Ascending aorta (tissue), 2 donors: ENCODE measurements at regions not wholly inside any gene's neighbourhood (a gene's known extent, or its start where the extent isn't known, plus 50 kb on each side); places are given as distances from the start of the nearest gene placed in this dataset.

Experiments used
- DNase-seq, 2 donors: peaks; one replicate each; pipeline ENCODE4 v3.0.0-alpha.2; 2019; ENCODE audit warnings: low spot score in 2 of 2
- H3K27ac ChIP-seq, 2 donors: fragments of 200-600 bp; sonication (generic); one replicate each; pipeline ENCODE4 v1.5.1; 2016 to 2017; ENCODE audit warnings: mild to moderate bottlenecking in 1 of 2
- H3K27me3 ChIP-seq: fragments of 200-600 bp; sonication (generic); one replicate; pipeline ENCODE4 v1.5.1; 2017
- H3K36me3 ChIP-seq, 2 donors: fragments of 200-600 bp; sonication (generic); one replicate each; pipeline ENCODE4 v1.5.1; 2016
- H3K4me1 ChIP-seq, 2 donors: fragments of 200-600 bp; sonication (generic); one replicate each; pipeline ENCODE4 v1.5.1; 2016 to 2017; ENCODE audit warnings: mild to moderate bottlenecking in 1 of 2
- H3K4me3 ChIP-seq, 2 donors: fragments of 200-600 bp; sonication (generic); one replicate each; pipeline ENCODE4 v1.5.1; 2016 to 2017; ENCODE audit warnings: mild to moderate bottlenecking in 1 of 2
- H3K9me3 ChIP-seq, 2 donors: fragments of 200-600 bp; sonication (generic); one replicate each; pipeline ENCODE4 v1.5.1; 2016
- intact Hi-C: fragments of 100-400 bp; cut with DNase I; formaldehyde crosslinking; loops from one replicate; pipeline ENCODE4 v1.15.1; 2023
- TF ChIP-seq, protein P1 (sequence below), 3 experiments: fragments of 200-600 bp in 2 of 3; fragments of 450-650 bp in 1 of 3; sonication (generic) in 2 of 3; IDR thresholded peaks; one replicate each; pipeline ENCODE4 v1.5.1; 2016 to 2019; ENCODE audit warnings: antibody characterized with exemption in 3 of 3, mild to moderate bottlenecking in 1 of 3, moderate library complexity in 1 of 3

DNA sequence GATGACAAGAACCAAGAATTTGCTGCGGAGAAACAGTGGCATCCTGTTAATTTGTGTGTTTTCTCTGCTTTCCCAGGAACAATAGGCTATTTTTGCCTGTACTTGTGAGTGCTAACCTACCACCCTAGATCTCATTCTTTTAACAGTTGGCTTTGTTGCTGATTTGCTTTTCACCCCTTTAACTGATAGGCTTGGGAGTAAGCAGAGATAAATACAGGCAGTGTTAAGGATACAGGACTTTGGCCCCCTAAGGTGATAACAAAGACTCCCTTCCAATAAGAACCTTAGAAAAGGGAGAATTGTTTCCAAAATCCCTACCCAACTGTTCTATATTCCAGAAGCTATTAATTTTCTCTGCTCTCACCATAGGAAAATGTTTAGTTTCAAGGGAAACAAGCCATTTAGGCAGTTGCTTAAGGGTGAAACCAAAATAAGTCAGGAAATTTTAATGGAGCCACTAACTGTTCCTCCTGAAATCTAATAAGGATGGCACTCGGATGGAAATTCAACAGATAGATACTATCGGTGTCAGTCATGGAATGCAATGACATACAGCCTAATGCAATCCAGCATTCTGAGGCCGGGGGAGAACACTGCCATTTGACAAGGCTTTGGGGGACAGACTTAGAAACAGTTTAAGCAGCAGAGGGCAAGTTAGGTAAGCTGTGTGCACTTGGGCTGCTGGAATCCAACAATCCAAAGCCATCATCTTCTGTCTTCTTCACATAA is 238.8 kb downstream of the RNF152 start:
- TF ChIP-seq, protein P1, sequence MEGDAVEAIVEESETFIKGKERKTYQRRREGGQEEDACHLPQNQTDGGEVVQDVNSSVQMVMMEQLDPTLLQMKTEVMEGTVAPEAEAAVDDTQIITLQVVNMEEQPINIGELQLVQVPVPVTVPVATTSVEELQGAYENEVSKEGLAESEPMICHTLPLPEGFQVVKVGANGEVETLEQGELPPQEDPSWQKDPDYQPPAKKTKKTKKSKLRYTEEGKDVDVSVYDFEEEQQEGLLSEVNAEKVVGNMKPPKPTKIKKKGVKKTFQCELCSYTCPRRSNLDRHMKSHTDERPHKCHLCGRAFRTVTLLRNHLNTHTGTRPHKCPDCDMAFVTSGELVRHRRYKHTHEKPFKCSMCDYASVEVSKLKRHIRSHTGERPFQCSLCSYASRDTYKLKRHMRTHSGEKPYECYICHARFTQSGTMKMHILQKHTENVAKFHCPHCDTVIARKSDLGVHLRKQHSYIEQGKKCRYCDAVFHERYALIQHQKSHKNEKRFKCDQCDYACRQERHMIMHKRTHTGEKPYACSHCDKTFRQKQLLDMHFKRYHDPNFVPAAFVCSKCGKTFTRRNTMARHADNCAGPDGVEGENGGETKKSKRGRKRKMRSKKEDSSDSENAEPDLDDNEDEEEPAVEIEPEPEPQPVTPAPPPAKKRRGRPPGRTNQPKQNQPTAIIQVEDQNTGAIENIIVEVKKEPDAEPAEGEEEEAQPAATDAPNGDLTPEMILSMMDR (IDR thresholded peaks at IDR 0.05): no peak
- DNase-seq: no peak
- H3K27ac ChIP-seq: no peak overlapping the region
- H3K36me3 ChIP-seq: no peaks in the 10 kb centered on the region
- H3K4me1 ChIP-seq: no peaks in the 10 kb centered on the region
- no peaks in the 10 kb centered on the region for H3K9me3 ChIP-seq
- H3K27me3 ChIP-seq: no peaks in the 10 kb centered on the region
- no peak overlapping the region for H3K4me3 ChIP-seq
- intact Hi-C loops: no loop called here

DNA sequence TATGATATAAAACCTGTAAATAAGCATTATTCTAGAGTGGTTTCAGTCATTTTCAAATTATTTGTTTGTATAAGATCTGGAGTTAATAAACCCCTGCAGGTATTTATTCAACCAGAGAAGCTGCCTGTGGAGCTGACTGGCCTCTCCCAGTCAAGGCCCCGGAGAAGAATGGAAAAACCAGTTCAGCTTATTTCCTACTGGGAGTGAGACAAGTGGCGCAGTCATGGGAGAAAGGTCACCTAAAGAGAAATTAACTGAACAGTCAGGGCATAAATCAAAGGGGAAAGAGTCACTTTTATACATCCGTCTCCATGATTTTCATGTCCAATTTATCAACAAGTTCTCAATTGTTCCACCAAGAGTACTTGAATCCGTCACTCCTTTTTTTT is 240.9 kb downstream of the RNF152 start:
- intact Hi-C loops: no loop called here

DNA sequence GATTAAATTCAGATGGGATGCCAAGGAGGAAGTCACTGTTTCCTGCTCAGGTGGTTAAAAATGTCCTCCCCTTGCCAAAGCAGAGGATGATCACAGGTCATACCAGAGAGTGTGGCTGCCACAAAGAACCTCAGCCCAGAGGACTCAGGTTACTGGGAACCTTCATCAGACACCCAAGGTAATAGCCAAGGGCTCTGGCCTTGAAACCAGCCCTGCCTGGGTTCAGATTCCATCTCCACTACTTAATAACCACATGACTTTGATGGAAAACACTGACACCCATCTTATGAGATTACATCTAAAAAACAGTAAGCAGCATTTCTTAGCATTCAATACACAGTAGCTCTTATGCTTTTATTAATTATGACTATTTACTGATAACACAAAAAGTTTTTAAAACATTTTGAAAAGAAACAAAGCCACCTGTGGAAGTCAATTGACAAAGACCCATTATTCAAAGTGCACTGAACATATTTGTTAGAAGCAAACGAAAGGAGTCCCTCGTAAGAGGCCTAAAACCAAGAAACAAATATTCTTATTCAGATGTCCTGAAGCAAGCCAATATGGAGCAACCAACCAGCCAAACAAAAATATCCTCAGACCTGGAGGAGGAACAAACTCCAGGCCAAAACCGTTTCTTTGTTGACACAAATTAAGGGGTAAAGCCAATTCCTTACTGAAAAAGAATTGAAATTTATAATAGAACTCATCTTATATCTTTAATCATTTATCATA is 241.5 kb downstream of the RNF152 start:
- H3K27me3 ChIP-seq: no peaks in the 10 kb centered on the region
- no peak overlapping the region for H3K4me3 ChIP-seq
- no peak overlapping the region for H3K27ac ChIP-seq
- intact Hi-C loops: no loop called here
- H3K4me1 ChIP-seq: no peaks in the 10 kb centered on the region
- H3K9me3 ChIP-seq: no peaks in the 10 kb centered on the region
- DNase-seq: no peak
- no peaks in the 10 kb centered on the region for H3K36me3 ChIP-seq
- TF ChIP-seq, protein P1 (IDR thresholded peaks at IDR 0.05): no peak

More for the DNA sequence above, 240.9 kb downstream of the RNF152 start:
- no peak for DNase-seq
- H3K36me3 ChIP-seq: no peaks in the 10 kb centered on the region
- H3K4me1 ChIP-seq: no peaks in the 10 kb centered on the region
- TF ChIP-seq, protein P1 (IDR thresholded peaks at IDR 0.05): no peak
- no peak overlapping the region for H3K4me3 ChIP-seq
- no peaks in the 10 kb centered on the region for H3K9me3 ChIP-seq
- H3K27me3 ChIP-seq: no peaks in the 10 kb centered on the region
- no peak overlapping the region for H3K27ac ChIP-seq

DNA sequence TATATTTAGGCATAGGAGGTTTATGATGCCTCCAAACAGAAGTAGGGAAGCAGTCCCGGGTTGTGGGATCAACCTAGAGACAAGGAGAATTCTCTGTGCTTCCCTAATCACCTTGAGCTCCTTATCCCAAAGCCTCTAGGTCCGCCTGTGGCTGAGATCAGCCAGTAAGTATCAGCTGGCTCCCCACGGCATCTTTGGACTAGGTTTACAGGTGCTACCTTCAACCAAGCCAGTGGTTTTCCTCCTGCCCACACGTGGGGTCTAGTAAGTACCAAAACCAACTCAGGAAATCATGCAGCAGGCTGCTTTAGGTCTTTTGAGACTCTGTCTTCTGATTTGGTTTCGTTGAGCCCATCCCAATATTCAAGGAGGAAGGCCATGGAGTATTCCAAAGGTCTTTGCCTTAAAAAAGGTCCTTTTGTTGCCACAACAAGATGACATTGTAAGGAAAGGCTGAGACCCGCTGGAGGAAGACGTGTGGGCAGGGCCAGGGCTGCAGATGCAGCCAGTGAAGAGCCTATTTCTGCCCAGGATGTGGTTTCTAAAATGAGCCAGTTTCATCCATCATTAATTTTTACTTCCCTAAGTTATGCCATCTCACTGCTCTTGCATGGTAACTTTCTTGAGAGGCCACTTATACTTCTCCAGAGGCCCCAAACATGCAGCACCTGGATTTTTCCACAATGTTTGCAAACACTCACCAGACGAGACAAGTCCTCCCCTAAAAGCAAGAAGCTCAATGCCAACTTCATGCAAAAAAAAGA is 248.7 kb downstream of the RNF152 start:
- Histone ChIP-seq H3K27me3 (no peaks in the 10 kb centered on the region), H3K4me3 (no peak overlapping the region), H3K9me3 (no peaks in the 10 kb centered on the region), H3K4me1 (no peaks in the 10 kb centered on the region), H3K27ac (no peak overlapping the region), H3K36me3 (no peaks in the 10 kb centered on the region)
- TF ChIP-seq, protein P1 (IDR thresholded peaks at IDR 0.05): no peak
- no peak for DNase-seq
- intact Hi-C loops: no loop called here

DNA sequence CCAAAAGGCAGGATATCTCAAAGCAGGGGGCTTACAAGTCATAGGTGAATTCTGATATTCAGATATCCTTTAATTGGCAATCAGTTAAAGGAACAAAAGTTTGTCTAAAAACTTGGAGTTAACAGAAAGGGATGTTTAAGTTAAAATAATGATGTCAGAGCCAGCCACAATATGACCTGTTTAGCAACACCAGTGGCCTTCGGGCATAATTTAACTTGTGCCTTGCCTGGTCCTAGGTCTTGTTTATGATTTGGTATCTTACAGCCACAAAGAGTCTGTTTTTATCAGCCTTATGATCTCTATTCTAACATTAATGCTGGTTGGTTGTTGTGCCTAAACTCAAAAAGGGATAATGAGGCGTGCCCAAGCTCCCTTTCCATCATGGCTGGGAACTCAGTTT is 252.9 kb downstream of the RNF152 start:
- H3K36me3 ChIP-seq: no peaks in the 10 kb centered on the region
- H3K4me1 ChIP-seq: peaks cover 0 to 6% of the 10 kb centered on the region in 2 donors
- H3K27ac ChIP-seq: no peak overlapping the region
- intact Hi-C loops: loop anchor here (5.0 kb wide), 1 partner anchor 397 kb away; no protein-coding TSS in a partner anchor
- TF ChIP-seq, protein P1 (IDR thresholded peaks at IDR 0.05): no peak
- DNase-seq: no peak
- no peaks in the 10 kb centered on the region for H3K27me3 ChIP-seq
- H3K9me3 ChIP-seq: no peaks in the 10 kb centered on the region
- no peak overlapping the region for H3K4me3 ChIP-seq
